SK-N-SH treated with all-trans-retinoic acid at 6 μM for 48 hours (cell line): ENCODE measurements at regions not wholly inside any gene's neighbourhood (a gene's known extent, or its start where the extent isn't known, plus 50 kb on each side); places are given as distances from the start of the nearest gene placed in this dataset.

Experiments
- ARNTL ChIP-seq: fragments of 450-650 bp; formaldehyde crosslinking; IDR thresholded peaks from 2 replicates; pipeline ENCODE4 v1.5.0; 2020; ENCODE audit warnings: low read depth, mild to moderate bottlenecking, moderate library complexity, borderline replicate concordance
- CREB5 ChIP-seq: fragments of 250-450 bp; sonication (Bioruptor Pico); IDR thresholded peaks from 2 replicates; pipeline ENCODE4 v1.5.1; 2020; ENCODE audit warnings: low read depth, mild to moderate bottlenecking, moderate library complexity
- CSRNP3 ChIP-seq: fragments of 250-450 bp; sonication (Bioruptor Pico); IDR thresholded peaks from 2 replicates; pipeline ENCODE4 v1.5.1; 2021; ENCODE audit warnings: mild to moderate bottlenecking, moderate library complexity
- PATZ1 ChIP-seq: fragments of 250-450 bp; sonication (Bioruptor Pico); IDR thresholded peaks from 2 replicates; pipeline ENCODE4 v1.8.0; 2020; ENCODE audit warnings: mild to moderate bottlenecking, moderate library complexity, borderline replicate concordance
- PPARA ChIP-seq: fragments of 250-450 bp; sonication (Bioruptor Pico); IDR thresholded peaks from 2 replicates; pipeline ENCODE4 v1.5.0; 2020; ENCODE audit warnings: mild to moderate bottlenecking, borderline replicate concordance
- RARB ChIP-seq: fragments of 250-450 bp; sonication (Bioruptor Pico); IDR thresholded peaks from 2 replicates; pipeline ENCODE4 v1.8.0; 2021; ENCODE audit warnings: mild to moderate bottlenecking, moderate library complexity
- SNAI2 ChIP-seq: fragments of 250-450 bp; sonication (Bioruptor Pico); IDR thresholded peaks from 2 replicates; pipeline ENCODE4 v1.5.0; 2020; ENCODE audit warnings: mild to moderate bottlenecking, moderate library complexity
- TCF4 ChIP-seq: fragments of 250-450 bp; sonication (Bioruptor Pico); IDR thresholded peaks from 2 replicates; pipeline ENCODE4 v1.8.0; 2021; ENCODE audit warnings: mild to moderate bottlenecking, moderate library complexity, borderline replicate concordance
- TSHZ2 ChIP-seq: fragments of 250-450 bp; sonication (Bioruptor Pico); IDR thresholded peaks from 2 replicates; pipeline ENCODE4 v1.5.0; 2020; ENCODE audit warnings: mild to moderate bottlenecking, moderate library complexity
- ZC3H10 ChIP-seq: fragments of 250-450 bp; sonication (Bioruptor Pico); IDR thresholded peaks from 2 replicates; pipeline ENCODE4 v1.5.1; 2021; ENCODE audit warnings: mild to moderate bottlenecking, moderate library complexity
- ZFP30 ChIP-seq: fragments of 450-650 bp; formaldehyde crosslinking; IDR thresholded peaks from 2 replicates; pipeline ENCODE4 v1.5.0; 2022; ENCODE audit warnings: mild to moderate bottlenecking, moderate library complexity
- ZNF8 ChIP-seq: fragments of 450-650 bp; formaldehyde crosslinking; IDR thresholded peaks from 2 replicates; pipeline ENCODE4 v1.5.0; 2020; ENCODE audit warnings: mild to moderate bottlenecking, moderate library complexity

- TF ChIP-seq RARB = no peak
- TF ChIP-seq PATZ1 = no peak
- TF ChIP-seq TCF4 (CRISPR knock-in tag) = no peak
- no peak for TF ChIP-seq CSRNP3 (CRISPR knock-in tag)
- TF ChIP-seq ZNF8 (CRISPR knock-in tag) = no peak
- no peak for TF ChIP-seq CREB5
- no peak for TF ChIP-seq ZFP30 (CRISPR knock-in tag)
- no peak for TF ChIP-seq ZC3H10 (CRISPR knock-in tag)
- TF ChIP-seq TSHZ2 (CRISPR knock-in tag) = no peak
- no peak for TF ChIP-seq ARNTL (CRISPR knock-in tag)
- no peak for TF ChIP-seq PPARA (CRISPR knock-in tag)
- TF ChIP-seq SNAI2 (CRISPR knock-in tag) = no peak
Measured at GRCh38 chr2:104923665-104924064, 69.8 kb downstream of the POU3F3 start.
